ENCODE measurements at regions not wholly inside any gene's neighbourhood (a gene's known extent, or its start where the extent isn't known, plus 50 kb on each side); places are given as distances from the start of the nearest gene placed in this dataset.
A peak's percentile ranks its signal among the peaks of the same experiment; 100 is the strongest.

DNA sequence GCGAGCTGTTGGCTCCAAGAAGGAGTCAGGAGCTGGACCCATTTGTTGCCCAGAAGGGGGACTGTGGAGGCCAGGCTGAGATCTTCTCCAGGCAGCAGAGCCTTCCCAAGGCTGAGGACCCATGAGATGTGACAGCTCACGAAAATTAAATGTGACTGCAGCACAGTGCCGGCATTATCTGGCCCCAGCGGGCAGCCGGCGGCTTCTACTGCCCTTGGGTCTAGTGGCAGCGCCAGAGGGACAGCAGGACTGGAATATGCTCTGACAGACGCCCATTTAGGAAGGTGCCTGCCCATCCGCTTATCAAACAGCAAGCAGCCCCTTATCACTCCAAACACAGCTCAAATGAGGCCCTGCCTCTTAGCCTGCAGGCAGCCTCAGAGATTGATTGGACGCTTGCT lies 122.9 kb upstream of the LYZL2 start:
- H3K9ac ChIP-seq (ENCODE audit: low read depth, low read length, poor library complexity, severe bottlenecking): no peak overlapping the region
- H3F3A ChIP-seq (ENCODE audit: low read depth): no peaks in the 10 kb centered on the region
- TF ChIP-seq CTCF (conservative IDR thresholded peaks at IDR 0.05; ENCODE audit: low read length) (no peak), EZH2phosphoT487 (IDR thresholded peaks at IDR 0.05; ENCODE audit: borderline replicate concordance) (no peak)

DNA sequence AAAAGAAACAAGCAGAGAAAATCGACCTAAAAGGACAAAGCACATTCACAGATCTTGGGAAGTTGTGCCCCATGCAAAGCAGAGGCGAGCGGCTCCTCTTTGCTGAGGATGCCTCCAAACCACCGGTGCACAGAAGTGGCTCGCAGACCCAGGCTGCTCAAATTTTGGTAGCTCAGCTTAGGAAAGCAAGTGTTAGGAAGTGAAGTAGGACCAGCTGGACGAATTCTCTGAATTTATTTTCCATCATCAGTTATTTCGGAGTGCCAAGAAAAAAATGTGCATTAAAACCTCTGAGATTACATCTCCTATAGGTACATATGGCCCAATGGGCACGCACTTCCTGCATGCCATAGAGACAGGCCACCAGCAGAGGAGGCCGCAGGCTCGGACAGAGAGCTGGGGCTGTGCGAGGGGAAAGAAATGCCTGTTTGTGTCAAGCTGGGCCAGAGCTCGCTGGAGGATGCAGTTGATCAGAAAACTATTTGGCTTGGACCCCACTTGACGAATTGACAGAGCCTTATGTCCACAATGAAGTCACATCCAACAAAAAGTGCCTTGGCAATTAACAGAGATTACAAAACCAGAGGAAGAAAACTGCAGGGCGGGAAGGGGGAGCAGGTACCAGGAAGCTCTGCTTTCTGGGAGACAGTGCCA lies 122.3 kb upstream of the LYZL2 start:
- no peaks in the 10 kb centered on the region for H3F3A ChIP-seq (ENCODE audit: low read depth)
- H4K20me1 ChIP-seq (ENCODE audit: insufficient read depth, low read length, poor library complexity, severe bottlenecking): no peaks in the 10 kb centered on the region
- H3K9ac ChIP-seq (ENCODE audit: low read depth, low read length, poor library complexity, severe bottlenecking): no peak overlapping the region
- TF ChIP-seq EZH2phosphoT487 (IDR thresholded peaks at IDR 0.05; ENCODE audit: borderline replicate concordance): no peak
- TF ChIP-seq CTCF (conservative IDR thresholded peaks at IDR 0.05; ENCODE audit: low read length): peak; percentile 67
- H3K9me3 ChIP-seq (ENCODE audit: insufficient read depth, low read depth, low read length): no peaks in the 10 kb centered on the region
- H2AFZ ChIP-seq (ENCODE audit: low read length): peak overlapping the region; percentile 77
- H3K27me3 ChIP-seq (ENCODE audit: insufficient read depth, low read length, poor library complexity, severe bottlenecking): no peaks in the 10 kb centered on the region
- H3K79me2 ChIP-seq (ENCODE audit: insufficient read depth, low read length): no peaks in the 10 kb centered on the region
- no peaks in the 10 kb centered on the region for H3K36me3 ChIP-seq (ENCODE audit: insufficient read depth, low read length)
- H3K4me3 ChIP-seq (ENCODE audit: low read length, poor library complexity, severe bottlenecking): no peak overlapping the region
- peaks cover 15% of the 10 kb centered on the region for H3K4me1 ChIP-seq (ENCODE audit: insufficient read depth, low read length, poor library complexity, severe bottlenecking)
- no peak overlapping the region for H3K4me2 ChIP-seq (ENCODE audit: low read depth, low read length, poor library complexity, severe bottlenecking)
- H3K9me2 ChIP-seq (replicated peaks; ENCODE audit: low read depth, low read length): no peaks in the 10 kb centered on the region

More for the DNA sequence above, 122.9 kb upstream of the LYZL2 start:
- Histone ChIP-seq H2AFZ (ENCODE audit: low read length) (peak overlapping the region; percentile 57), H3K9me3 (ENCODE audit: insufficient read depth, low read depth, low read length) (no peaks in the 10 kb centered on the region), H3K79me2 (ENCODE audit: insufficient read depth, low read length) (no peaks in the 10 kb centered on the region), H3K4me1 (ENCODE audit: insufficient read depth, low read length, poor library complexity, severe bottlenecking) (peaks cover 15% of the 10 kb centered on the region), H3K4me2 (ENCODE audit: low read depth, low read length, poor library complexity, severe bottlenecking) (no peak overlapping the region), H4K20me1 (ENCODE audit: insufficient read depth, low read length, poor library complexity, severe bottlenecking) (no peaks in the 10 kb centered on the region), H3K27me3 (ENCODE audit: insufficient read depth, low read length, poor library complexity, severe bottlenecking) (no peaks in the 10 kb centered on the region), H3K4me3 (ENCODE audit: low read length, poor library complexity, severe bottlenecking) (no peak overlapping the region), H3K36me3 (ENCODE audit: insufficient read depth, low read length) (no peaks in the 10 kb centered on the region), H3K9me2 (replicated peaks; ENCODE audit: low read depth, low read length) (no peaks in the 10 kb centered on the region)

GRCh38 chr10:30750971-30751677 lies 121.6 kb upstream of the LYZL2 start:
- Histone ChIP-seq H3K9me3 (ENCODE audit: insufficient read depth, low read depth, low read length) (no peaks in the 10 kb centered on the region), H3K4me1 (ENCODE audit: insufficient read depth, low read length, poor library complexity, severe bottlenecking) (peaks cover 15% of the 10 kb centered on the region), H3K9me2 (replicated peaks; ENCODE audit: low read depth, low read length) (no peaks in the 10 kb centered on the region), H2AFZ (ENCODE audit: low read length) (peak overlapping the region; percentile 77), H3K79me2 (ENCODE audit: insufficient read depth, low read length) (no peaks in the 10 kb centered on the region), H3K4me3 (ENCODE audit: low read length, poor library complexity, severe bottlenecking) (no peak overlapping the region), H3K27me3 (ENCODE audit: insufficient read depth, low read length, poor library complexity, severe bottlenecking) (no peaks in the 10 kb centered on the region), H3F3A (ENCODE audit: low read depth) (no peaks in the 10 kb centered on the region), H3K4me2 (ENCODE audit: low read depth, low read length, poor library complexity, severe bottlenecking) (peak overlapping the region; percentile 20), H3K9ac (ENCODE audit: low read depth, low read length, poor library complexity, severe bottlenecking) (peak overlapping the region; percentile 24), H4K20me1 (ENCODE audit: insufficient read depth, low read length, poor library complexity, severe bottlenecking) (no peaks in the 10 kb centered on the region), H3K36me3 (ENCODE audit: insufficient read depth, low read length) (no peaks in the 10 kb centered on the region)
- no peak for TF ChIP-seq CTCF (conservative IDR thresholded peaks at IDR 0.05; ENCODE audit: low read length)
- no peak for TF ChIP-seq EZH2phosphoT487 (IDR thresholded peaks at IDR 0.05; ENCODE audit: borderline replicate concordance)
